ENCODE measurements at regions not wholly inside any gene's neighbourhood (a gene's known extent, or its start where the extent isn't known, plus 50 kb on each side); places are given as distances from the start of the nearest gene placed in this dataset.

DNA sequence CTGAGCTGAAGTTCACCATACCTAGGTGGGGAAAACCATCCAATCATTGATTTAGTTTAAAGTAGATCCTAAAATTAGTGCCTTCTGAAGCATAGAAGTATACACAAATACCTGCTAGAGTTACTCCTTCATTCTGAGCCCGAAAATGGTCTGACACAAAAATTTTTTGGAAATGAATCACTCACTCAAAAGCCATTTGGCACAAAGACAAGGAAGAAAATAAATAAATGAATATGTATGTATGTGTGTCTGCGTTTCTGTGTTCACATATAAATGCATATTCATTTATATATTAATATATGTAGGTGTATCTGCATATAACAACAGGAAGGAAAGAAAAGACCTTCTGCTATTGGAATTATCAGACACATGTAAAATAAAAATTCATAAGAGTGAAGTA lies 614.4 kb upstream of the PCDH9 start:
- no peak for TF ChIP-seq POLR2A (IDR thresholded peaks at IDR 0.05; ENCODE audit: low read depth, low read length)
- no peak for TF ChIP-seq POLR2AphosphoS5 (IDR thresholded peaks at IDR 0.05; ENCODE audit: low read depth, low read length)
